Activated T-helper 2 cell treated with anti-CD3 and anti-CD28 coated beads, Interferon-gamma antibody, Interleukin-2, Interleukin-4, amounts not matched to agents 10 μg/mL and 5 μg/mL and 100 μg/mL, durations not matched to agents 14 hours and 24 hours and 36 hours (primary cell): ENCODE measurements at regions not wholly inside any gene's neighbourhood (a gene's known extent, or its start where the extent isn't known, plus 50 kb on each side); places are given as distances from the start of the nearest gene placed in this dataset.

Source experiments
- DNase-seq: peaks from one replicate; pipeline ENCODE4 v3.0.0; 2021; ENCODE audit warnings: low spot score
- H3K27ac Mint-ChIP-seq: one replicate; pipeline ENCODE4 v1.8.0; 2021; ENCODE audit warnings: mixed read lengths
- H3K27me3 Mint-ChIP-seq: one replicate; pipeline ENCODE4 v1.8.0; 2021; ENCODE audit warnings: low read depth, mixed read lengths
- H3K36me3 Mint-ChIP-seq: one replicate; pipeline ENCODE4 v1.8.0; 2021; ENCODE audit warnings: low read depth, mixed read lengths
- H3K4me1 Mint-ChIP-seq: one replicate; pipeline ENCODE4 v1.8.0; 2021; ENCODE audit warnings: low read depth, mixed read lengths
- H3K4me3 Mint-ChIP-seq: one replicate; pipeline ENCODE4 v1.8.0; 2021; ENCODE audit warnings: low read depth, mild to moderate bottlenecking, moderate library complexity, mixed read lengths
- H3K9me3 Mint-ChIP-seq: one replicate; pipeline ENCODE4 v1.8.0; 2021; ENCODE audit warnings: mixed read lengths
- intact Hi-C: fragments of 100-400 bp; cut with micrococcal nuclease; formaldehyde crosslinking; loops from one replicate; pipeline ENCODE4 v1.15.1; 2023

DNA sequence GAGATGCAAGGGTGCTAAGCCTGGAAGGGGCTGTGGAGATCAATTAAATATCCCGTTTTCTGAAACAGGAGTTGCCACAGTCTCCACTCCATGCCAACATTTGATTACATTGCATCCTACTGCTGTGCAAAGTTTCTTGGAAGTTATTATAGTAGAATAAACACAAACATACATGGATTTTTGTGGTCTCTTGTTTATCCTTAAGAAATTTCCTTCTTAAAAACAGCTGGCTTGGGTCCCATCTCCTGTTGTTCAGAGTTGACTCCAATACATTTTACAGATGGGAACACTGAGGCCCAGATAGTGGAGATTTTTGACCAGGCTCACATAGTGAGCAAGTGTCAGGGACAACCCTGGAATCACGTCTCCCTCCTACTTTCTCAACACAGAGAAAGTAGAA lies 124.0 kb upstream of the ADAMTS18 start:
- H3K4me3 Mint-ChIP-seq = no peak overlapping the region
- H3K4me1 Mint-ChIP-seq = no peaks in the 10 kb centered on the region
- no peak for DNase-seq
- H3K36me3 Mint-ChIP-seq = no peaks in the 10 kb centered on the region
- H3K27ac Mint-ChIP-seq = no peak overlapping the region
- intact Hi-C loops = no loop called here
- peaks cover 3% of the 10 kb centered on the region for H3K27me3 Mint-ChIP-seq
- H3K9me3 Mint-ChIP-seq = no peaks in the 10 kb centered on the region

DNA sequence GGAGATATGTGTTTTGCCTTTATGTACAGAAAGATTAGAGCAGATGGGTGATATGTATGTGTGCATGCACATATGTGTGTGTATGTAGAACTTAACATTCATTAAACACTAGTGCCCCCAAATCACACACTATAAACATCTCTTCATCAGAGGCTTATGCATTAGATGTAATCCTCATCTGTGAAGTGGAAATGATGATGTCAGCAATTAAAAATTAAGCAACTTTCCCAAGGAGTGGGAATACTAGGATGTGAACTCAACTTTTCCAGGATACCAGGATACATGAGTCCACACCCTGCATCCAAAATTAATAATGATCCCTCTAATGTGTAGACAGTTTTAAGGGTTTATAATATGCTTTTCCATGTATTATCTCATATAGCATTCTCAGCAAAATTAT lies 127.7 kb upstream of the ADAMTS18 start:
- no peaks in the 10 kb centered on the region for H3K36me3 Mint-ChIP-seq
- no peaks in the 10 kb centered on the region for H3K9me3 Mint-ChIP-seq
- DNase-seq = no peak
- peaks cover 3% of the 10 kb centered on the region for H3K27me3 Mint-ChIP-seq
- no peak overlapping the region for H3K4me3 Mint-ChIP-seq
- H3K4me1 Mint-ChIP-seq = no peaks in the 10 kb centered on the region
- intact Hi-C loops = no loop called here
- H3K27ac Mint-ChIP-seq = no peak overlapping the region

DNA sequence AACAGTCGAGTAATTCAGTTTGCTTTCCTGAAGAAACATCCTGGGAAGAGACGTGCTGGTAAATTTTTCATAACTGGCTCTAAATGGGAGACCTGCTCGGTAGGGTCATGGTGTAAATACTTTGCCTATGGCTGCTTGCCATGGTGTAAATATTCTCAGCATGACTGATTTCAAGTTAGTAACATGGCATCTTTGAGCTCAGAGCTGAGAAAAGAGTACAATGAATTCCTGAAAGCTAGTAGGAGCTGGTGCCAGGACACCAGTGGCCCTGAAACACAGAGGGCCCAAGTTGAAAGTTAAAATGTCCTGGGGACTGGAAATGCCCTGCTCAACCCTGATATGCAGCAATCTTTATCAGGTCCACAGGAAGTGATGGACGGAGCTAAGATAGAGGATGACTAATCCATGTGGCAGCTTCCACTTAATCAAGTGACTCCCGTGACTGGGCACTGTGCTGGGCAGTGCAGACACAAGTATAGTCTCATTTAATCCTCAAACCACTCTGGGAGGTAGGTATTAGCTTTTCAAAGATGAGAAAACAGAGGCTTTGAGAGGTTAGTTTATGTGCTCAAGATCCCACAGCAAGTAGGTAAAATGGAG lies 130.1 kb upstream of the ADAMTS18 start:
- Mint-ChIP-seq H3K27me3 (peaks cover 8% of the 10 kb centered on the region), H3K4me1 (no peaks in the 10 kb centered on the region)
- intact Hi-C loops = no loop called here

GRCh38 chr16:77569406-77569805 lies 134.6 kb upstream of the ADAMTS18 start:
- intact Hi-C loops = no loop called here
- Mint-ChIP-seq H3K27me3 (peaks cover 9% of the 10 kb centered on the region), H3K9me3 (no peaks in the 10 kb centered on the region), H3K4me3 (no peak overlapping the region), H3K4me1 (no peaks in the 10 kb centered on the region), H3K36me3 (no peaks in the 10 kb centered on the region), H3K27ac (no peak overlapping the region)
- no peak for DNase-seq

More for the DNA sequence above, 130.1 kb upstream of the ADAMTS18 start:
- no peak overlapping the region for H3K27ac Mint-ChIP-seq
- no peak overlapping the region for H3K4me3 Mint-ChIP-seq
- DNase-seq = no peak
- H3K9me3 Mint-ChIP-seq = no peaks in the 10 kb centered on the region
- H3K36me3 Mint-ChIP-seq = no peaks in the 10 kb centered on the region

DNA sequence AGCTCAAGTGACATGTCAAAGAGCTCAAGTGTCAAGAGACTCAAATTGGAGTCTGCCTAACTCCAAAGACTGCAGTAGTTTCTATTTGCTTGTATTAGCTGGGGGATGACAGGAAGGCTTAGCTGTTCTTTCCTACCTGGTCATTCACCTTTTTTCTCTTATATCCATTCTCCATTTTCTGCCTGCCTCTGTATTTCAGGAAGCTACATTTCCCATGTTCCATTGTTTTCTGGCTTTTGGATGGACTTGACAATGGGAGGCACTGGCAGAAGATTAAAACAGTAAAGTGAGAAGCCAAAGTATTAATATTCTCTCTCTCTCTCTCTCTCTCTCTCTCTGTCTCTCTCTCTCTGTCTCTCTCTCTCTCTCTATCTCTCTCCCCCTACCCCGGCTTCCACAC lies 135.7 kb upstream of the ADAMTS18 start:
- H3K27ac Mint-ChIP-seq = no peak overlapping the region
- H3K9me3 Mint-ChIP-seq = no peaks in the 10 kb centered on the region
- no peak overlapping the region for H3K4me3 Mint-ChIP-seq
- H3K36me3 Mint-ChIP-seq = no peaks in the 10 kb centered on the region
- DNase-seq = no peak
- peaks cover 6% of the 10 kb centered on the region for H3K27me3 Mint-ChIP-seq
- intact Hi-C loops = no loop called here
- no peaks in the 10 kb centered on the region for H3K4me1 Mint-ChIP-seq

- Mint-ChIP-seq H3K9me3 (no peaks in the 10 kb centered on the region), H3K4me1 (no peaks in the 10 kb centered on the region), H3K36me3 (no peaks in the 10 kb centered on the region), H3K4me3 (no peak overlapping the region), H3K27me3 (peaks cover 6% of the 10 kb centered on the region), H3K27ac (no peak overlapping the region)
- no peak for DNase-seq
- intact Hi-C loops = no loop called here
Measured at GRCh38 chr16:77571115-77571862, 136.5 kb upstream of the ADAMTS18 start.

- peaks cover 5% of the 10 kb centered on the region for H3K27me3 Mint-ChIP-seq
- H3K36me3 Mint-ChIP-seq = no peaks in the 10 kb centered on the region
- H3K27ac Mint-ChIP-seq = no peak overlapping the region
- intact Hi-C loops = no loop called here
- H3K4me3 Mint-ChIP-seq = no peak overlapping the region
- no peaks in the 10 kb centered on the region for H3K9me3 Mint-ChIP-seq
- peaks cover 2% of the 10 kb centered on the region for H3K4me1 Mint-ChIP-seq
- no peak for DNase-seq
Measured at GRCh38 chr16:77574867-77575624, 140.2 kb upstream of the ADAMTS18 start.

DNA sequence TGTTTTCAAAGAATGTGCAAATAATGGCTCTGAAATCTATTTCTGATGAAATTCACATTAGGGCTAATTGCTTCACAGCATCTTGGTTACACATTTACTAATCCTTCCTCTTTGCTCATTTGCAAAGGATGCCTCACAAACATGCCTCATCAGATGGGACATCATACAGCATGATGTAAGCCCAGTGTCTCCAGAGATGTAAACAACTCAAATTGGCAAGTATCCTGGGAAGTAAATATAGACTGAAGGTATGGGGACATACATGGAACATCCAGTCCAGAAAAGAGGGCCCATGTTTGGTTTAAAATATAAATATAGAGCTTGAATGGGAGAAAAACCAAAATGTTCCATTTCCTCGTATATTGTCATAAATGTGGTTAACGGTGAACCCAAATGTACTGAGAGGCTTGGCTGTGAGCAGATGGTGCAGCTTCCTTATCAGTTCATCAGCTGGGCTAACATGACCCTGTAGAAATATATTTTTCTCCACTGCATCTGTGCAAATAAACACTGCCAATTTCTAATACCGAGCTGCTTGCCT lies 142.9 kb upstream of the NUDT7 start:
- Mint-ChIP-seq H3K36me3 (no peaks in the 10 kb centered on the region), H3K9me3 (no peaks in the 10 kb centered on the region), H3K27ac (no peak overlapping the region), H3K27me3 (peaks cover 5% of the 10 kb centered on the region), H3K4me1 (peaks cover 2% of the 10 kb centered on the region), H3K4me3 (no peak overlapping the region)
- intact Hi-C loops = no loop called here
- DNase-seq = no peak

- no peaks in the 10 kb centered on the region for H3K9me3 Mint-ChIP-seq
Measured at GRCh38 chr16:77581706-77582105, 140.6 kb upstream of the NUDT7 start.

GRCh38 chr16:77584205-77584859 lies 138.0 kb upstream of the NUDT7 start:
- H3K4me3 Mint-ChIP-seq = no peak overlapping the region
- no peaks in the 10 kb centered on the region for H3K36me3 Mint-ChIP-seq
- peaks cover 16% of the 10 kb centered on the region for H3K4me1 Mint-ChIP-seq
- intact Hi-C loops = loop anchor here (1.0 kb wide), 2 partner anchors 208 to 348 kb away; no protein-coding TSS in a partner anchor
- H3K27ac Mint-ChIP-seq = no peak overlapping the region
- peaks cover 2% of the 10 kb centered on the region for H3K27me3 Mint-ChIP-seq
- H3K9me3 Mint-ChIP-seq = no peaks in the 10 kb centered on the region
- DNase-seq = peak; percentile 11

More at GRCh38 chr16:77581706-77582105, 140.6 kb upstream of the NUDT7 start:
- Mint-ChIP-seq H3K27me3 (peaks cover 5% of the 10 kb centered on the region), H3K36me3 (no peaks in the 10 kb centered on the region), H3K4me1 (peaks cover 17% of the 10 kb centered on the region), H3K4me3 (no peak overlapping the region), H3K27ac (no peak overlapping the region)
- intact Hi-C loops = no loop called here
- no peak for DNase-seq

GRCh38 chr16:77585379-77586251 lies 136.7 kb upstream of the NUDT7 start:
- H3K4me3 Mint-ChIP-seq = no peak overlapping the region
- intact Hi-C loops = no loop called here

DNA sequence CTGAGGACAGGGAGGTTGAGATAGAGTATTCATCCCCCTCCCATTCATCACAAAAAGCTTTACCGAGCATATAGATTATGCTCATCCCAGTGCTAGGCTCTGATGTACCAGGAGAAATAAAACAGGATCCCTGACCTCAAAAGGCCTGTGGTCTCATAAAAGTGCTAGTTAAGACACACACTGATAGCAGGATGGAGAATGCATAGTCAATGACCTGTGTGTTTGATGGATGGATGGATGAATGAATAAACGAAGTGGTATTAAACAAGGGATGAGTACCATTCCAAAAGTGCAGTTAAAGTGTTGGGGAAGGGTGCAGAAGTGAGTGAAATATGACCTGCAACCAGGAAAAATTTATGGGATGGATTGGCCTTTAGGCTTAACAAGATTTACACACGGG lies 133.9 kb upstream of the NUDT7 start:
- no peaks in the 10 kb centered on the region for H3K9me3 Mint-ChIP-seq
- intact Hi-C loops = no loop called here
- H3K27me3 Mint-ChIP-seq = no peaks in the 10 kb centered on the region
- H3K4me1 Mint-ChIP-seq = peaks cover 16% of the 10 kb centered on the region
- H3K36me3 Mint-ChIP-seq = no peaks in the 10 kb centered on the region
- H3K27ac Mint-ChIP-seq = no peak overlapping the region
- H3K4me3 Mint-ChIP-seq = no peak overlapping the region
- no peak for DNase-seq

More at GRCh38 chr16:77585379-77586251, 136.7 kb upstream of the NUDT7 start:
- peaks cover 16% of the 10 kb centered on the region for H3K4me1 Mint-ChIP-seq
- no peaks in the 10 kb centered on the region for H3K9me3 Mint-ChIP-seq
- no peak for DNase-seq
- peaks cover 2% of the 10 kb centered on the region for H3K27me3 Mint-ChIP-seq
- no peak overlapping the region for H3K27ac Mint-ChIP-seq
- no peaks in the 10 kb centered on the region for H3K36me3 Mint-ChIP-seq
